ENCODE measurements at regions not wholly inside any gene's neighbourhood (a gene's known extent, or its start where the extent isn't known, plus 50 kb on each side); places are given as distances from the start of the nearest gene placed in this dataset.

DNA sequence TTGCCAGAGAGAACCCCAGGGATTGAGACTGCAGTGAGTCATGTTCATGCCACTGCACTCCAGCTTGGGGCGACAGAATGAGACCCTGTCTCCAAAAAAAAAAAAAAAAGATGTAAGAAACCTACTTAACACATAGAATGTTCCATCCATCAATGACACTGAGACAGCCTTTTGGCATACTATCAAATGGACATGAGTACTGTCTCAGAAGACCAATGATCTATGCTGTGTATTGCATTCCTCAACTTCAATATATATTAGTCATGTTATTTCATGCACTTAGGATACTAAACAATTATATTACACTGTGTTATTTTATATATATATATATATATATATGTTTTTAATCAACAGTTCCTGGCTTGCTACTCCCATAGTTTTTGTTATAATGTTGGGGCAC, 57.1 kb upstream of the ANKH start:
- TF ChIP-seq ZFX (CRISPR knock-in tag; IDR thresholded peaks at IDR 0.05) (no peak), POLR2A (conservative IDR thresholded peaks at IDR 0.05) (no peak), ZNF121 (CRISPR knock-in tag; conservative IDR thresholded peaks at IDR 0.05) (no peak), JUND (IDR thresholded peaks at IDR 0.05; ENCODE audit: borderline replicate concordance, low read depth, low read length) (no peak), JUND (tag; IDR thresholded peaks at IDR 0.05; ENCODE audit: borderline replicate concordance, low read depth, low read length) (no peak), BRD4 (IDR thresholded peaks at IDR 0.05) (no peak)
- TF ChIP-seq, protein P1, sequence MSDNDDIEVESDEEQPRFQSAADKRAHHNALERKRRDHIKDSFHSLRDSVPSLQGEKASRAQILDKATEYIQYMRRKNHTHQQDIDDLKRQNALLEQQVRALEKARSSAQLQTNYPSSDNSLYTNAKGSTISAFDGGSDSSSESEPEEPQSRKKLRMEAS (CRISPR knock-in tag; IDR thresholded peaks at IDR 0.05), result no peak

All from K562 (cell line).